T1000 (cell line): ENCODE measurements at regions not wholly inside any gene's neighbourhood (a gene's known extent, or its start where the extent isn't known, plus 50 kb on each side); places are given as distances from the start of the nearest gene placed in this dataset.

Source experiments
- DNase-seq: peaks from one replicate; lab custom pipeline; 2025; ENCODE audit warnings: mixed read lengths; lab: John Stamatoyannopoulos, UW

- no peak for DNase-seq
Observed at GRCh38 chr4:20403846-20404245, 152.1 kb downstream of the SLIT2 start.

- DNase-seq: no peak
Observed at GRCh38 chr4:20408611-20409010, 156.9 kb downstream of the SLIT2 start.

GRCh38 chr4:20412072-20412471, 160.4 kb downstream of the SLIT2 start:
- DNase-seq: no peak

- no peak for DNase-seq
Observed at GRCh38 chr4:20416800-20417199, 165.1 kb downstream of the SLIT2 start.

DNA sequence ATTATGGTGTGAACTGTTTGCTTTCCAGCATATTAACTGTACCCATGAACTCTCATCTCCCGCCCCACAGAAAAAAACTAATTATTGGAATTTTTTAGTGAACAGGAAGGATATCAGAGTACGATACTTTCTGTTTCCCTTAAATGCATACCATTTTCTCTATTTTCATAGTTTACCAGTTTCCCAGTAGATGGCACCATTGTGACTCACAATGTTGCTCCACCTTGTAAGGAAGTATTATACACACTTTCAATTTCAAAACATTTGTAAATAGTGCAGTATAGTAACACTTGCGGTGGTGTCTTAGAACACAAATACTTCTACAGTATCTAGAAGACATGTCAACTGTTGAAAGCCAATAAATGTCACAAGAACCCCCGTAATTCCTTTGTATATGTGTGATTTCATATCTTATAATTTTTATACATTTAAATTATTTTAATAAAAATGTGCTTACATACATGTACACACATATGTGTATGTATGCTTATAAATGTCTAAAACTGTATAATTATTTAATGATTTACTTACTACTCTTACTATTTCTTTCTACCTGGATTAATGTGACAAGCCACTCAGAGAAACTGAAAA, 167.3 kb downstream of the SLIT2 start:
- no peak for DNase-seq

GRCh38 chr4:20420916-20421602, 169.4 kb downstream of the SLIT2 start:
- DNase-seq: no peak

DNA sequence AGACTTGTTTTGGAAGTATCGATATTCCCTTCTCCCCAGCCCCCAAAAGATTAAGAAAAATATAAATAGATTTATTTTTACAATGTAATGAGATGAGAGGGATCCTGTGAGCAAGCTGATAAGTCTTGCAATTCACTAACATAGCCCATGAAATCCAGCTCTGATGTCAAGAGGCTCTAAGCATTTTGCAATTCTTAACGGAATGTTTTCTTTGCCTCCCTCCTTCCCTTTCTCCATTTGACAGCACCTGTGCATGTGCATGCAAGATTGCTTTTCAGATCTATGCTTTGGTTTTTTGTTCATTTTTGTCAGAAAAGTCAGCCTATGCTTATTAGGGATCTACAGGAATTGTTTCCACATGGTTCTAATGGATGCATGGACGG, 169.9 kb downstream of the SLIT2 start:
- DNase-seq: no peak

GRCh38 chr4:20422398-20422797, 170.7 kb downstream of the SLIT2 start:
- no peak for DNase-seq

DNA sequence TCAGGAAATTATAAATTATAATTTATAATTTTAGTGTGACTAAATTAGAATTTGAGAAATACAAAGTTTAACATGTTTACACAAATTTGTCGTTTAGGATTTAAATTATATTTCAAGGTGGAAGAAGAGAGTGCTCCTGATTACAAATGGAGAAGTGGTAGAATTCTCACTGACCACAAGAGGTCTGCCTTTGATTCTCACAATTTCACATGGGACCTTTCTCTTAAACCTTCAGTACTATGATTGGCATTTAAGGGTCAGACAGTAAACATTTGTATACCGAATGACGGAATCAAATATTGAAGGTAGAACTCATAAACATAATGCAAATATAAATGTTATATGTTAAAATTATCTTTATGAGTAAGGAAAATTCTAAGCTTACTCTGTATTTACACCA, 171.7 kb downstream of the SLIT2 start:
- DNase-seq: no peak

DNA sequence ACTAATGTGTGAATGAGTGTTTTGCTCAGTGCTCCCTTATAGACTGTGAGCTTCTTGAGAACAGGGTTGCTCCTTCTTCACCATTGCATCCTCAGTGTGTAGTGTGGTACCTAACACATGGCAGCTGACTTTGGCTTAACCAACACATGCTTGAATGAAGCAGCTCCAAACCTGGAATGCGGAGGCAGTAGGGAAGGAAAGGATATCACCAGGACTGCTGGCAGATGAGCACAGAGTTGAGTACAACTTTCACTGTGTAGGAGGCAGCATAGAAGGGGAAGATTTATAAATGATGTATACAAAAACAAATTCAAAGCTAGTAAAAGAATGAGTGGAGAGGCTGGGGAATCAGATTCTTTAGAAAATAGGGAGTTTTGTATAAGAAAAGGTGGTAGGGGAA, 174.3 kb downstream of the SLIT2 start:
- no peak for DNase-seq

- DNase-seq: no peak
Observed at GRCh38 chr4:20428436-20429160, 176.9 kb downstream of the SLIT2 start.

GRCh38 chr4:20430259-20430941, 178.7 kb downstream of the SLIT2 start:
- DNase-seq: no peak

GRCh38 chr4:20431543-20431951, 179.8 kb downstream of the SLIT2 start:
- no peak for DNase-seq

- no peak for DNase-seq
Observed at GRCh38 chr4:20432088-20432487, 180.4 kb downstream of the SLIT2 start.

- DNase-seq: no peak
Observed at GRCh38 chr4:20433097-20433705, 181.5 kb downstream of the SLIT2 start.

DNA sequence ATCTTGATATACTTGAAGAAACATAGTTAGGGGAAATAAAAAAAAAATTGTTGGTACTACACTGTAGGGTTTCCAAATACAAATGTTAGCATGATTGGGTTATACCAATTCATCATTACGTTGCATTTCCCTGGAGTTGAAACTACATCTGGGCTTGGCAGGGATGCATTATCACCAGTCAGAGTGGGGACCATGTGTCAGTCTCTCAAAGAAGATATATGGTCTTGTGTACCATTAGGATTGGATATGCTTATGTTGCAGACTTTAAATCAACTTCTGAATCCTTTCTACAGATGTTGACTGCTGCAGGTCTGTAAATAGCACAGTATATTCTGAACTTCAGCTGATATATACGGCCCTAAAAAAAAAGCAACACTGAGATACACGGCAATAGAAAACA, 188.5 kb downstream of the SLIT2 start:
- no peak for DNase-seq

DNA sequence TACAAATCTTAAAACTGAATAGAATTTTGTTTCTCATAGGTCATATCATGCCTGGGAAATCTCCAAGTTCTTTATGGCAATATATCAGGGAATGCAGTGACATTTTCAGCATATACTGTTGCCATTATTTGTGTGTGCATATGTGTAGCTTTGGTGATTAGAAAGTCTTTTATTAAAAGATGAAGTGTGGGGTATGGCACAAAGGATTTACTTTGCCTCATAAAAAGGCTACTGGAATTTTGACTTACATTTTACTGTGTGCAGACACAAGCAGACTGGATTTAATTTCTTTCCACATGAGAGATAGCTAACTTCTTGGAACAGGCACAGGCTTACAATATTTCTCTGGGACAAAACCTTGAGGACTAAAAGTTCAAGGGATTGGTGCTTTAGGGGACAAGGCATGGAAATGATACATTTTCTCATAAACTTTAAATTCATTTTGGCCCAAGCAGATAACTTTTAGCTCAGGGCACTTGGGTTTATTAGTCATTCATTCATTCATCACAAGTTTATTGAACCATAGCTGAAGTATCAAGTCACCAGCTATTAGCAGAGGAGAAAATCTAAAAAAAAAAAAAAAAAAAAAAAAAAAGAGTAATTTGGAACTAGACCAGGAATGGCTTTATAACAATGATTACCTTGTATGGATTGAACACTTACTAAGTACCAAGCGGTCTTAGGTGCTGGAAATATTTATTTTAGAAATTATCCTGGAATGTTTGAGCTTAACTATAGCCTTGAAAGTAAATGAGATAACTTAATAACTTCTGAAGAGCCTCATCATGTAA, 191.5 kb downstream of the SLIT2 start:
- no peak for DNase-seq

GRCh38 chr4:20444599-20445337, 193.1 kb downstream of the SLIT2 start:
- DNase-seq: no peak

DNA sequence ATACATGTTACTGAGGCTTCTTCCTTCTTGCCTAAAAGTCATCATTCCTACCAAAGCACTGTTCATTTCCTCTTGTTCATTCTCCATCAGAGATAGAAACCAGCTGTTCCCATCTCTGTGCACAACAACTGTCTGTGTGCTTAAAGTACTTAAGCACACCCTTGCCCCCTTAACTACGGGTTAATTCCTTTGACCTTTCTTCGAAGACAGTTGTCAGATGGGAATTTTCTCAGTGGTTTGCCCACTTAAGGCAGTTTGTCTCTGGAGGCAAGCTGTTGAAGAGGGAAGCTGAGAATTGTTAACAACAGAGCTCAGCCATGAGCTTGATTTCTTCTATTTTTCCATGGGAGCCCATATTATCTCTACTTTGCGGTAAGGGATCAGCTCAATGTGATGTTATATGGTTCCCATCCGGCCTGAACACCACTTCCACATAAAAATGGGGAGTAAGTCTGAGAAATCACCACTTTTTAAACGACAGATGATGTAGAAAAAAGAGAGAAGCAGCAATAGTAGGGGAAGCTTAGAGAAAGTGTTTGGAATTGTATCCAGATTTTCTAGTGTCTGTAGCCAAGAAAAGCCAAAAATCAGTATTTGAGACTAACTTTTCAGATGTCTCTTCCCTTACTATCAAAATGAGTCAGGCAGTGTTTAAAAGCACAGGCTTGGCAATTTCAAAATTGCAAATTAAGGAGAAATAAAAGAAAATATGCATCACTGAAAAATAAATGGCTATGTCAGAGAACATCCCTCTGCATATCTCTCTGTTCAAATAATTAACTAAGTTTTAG, 194.4 kb downstream of the SLIT2 start:
- DNase-seq: no peak

GRCh38 chr4:20447103-20447502, 195.4 kb downstream of the SLIT2 start:
- DNase-seq: no peak
